ENCODE measurements at regions not wholly inside any gene's neighbourhood (a gene's known extent, or its start where the extent isn't known, plus 50 kb on each side); places are given as distances from the start of the nearest gene placed in this dataset.

DNA sequence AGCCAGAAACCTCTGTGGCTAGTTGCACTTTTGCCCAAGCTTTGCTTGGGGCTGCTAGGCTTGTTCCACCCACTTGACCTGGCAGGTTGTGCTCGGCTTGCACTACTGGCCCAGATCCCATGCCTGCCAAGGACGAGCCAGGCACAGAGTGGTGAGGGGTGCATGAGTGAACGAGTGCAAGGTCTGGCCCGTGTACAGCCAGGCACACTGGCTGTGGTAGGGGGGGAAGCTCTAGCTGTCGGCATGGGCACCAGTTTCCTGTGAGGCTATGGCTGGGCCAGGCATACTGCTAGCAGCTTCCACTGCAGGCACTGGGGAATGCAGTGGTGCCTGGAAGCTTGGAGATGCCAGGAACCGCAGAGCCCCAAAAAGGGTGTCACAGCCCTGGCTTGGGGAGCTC lies 210.4 kb downstream of the AKAIN1 start:
- Histone ChIP-seq H3K9ac (ENCODE audit: low read length) (no peak overlapping the region), H3K27me3 (replicated peaks in 1 of 4; ENCODE audit: control extremely low read depth in 1 of 4, control insufficient read depth in 3 of 4, insufficient read depth in 4 of 4, low read length in 3 of 4) (no peaks in the 10 kb centered on the region), H3K27ac (ENCODE audit: low read length in 2 of 2) (no peak overlapping the region), H3K36me3 (replicated peaks in 1 of 2; ENCODE audit: control extremely low read depth in 1 of 2, control insufficient read depth in 1 of 2, extremely low read depth in 1 of 2, insufficient read depth in 2 of 2, low read length in 1 of 2) (no peaks in the 10 kb centered on the region), H3K4me2 (replicated peaks; ENCODE audit: low read depth, low read length, poor library complexity, severe bottlenecking) (no peak overlapping the region), H2AFZ (ENCODE audit: insufficient read depth, low read depth, low read length, poor library complexity, severe bottlenecking) (no peak overlapping the region), H3K4me1 (ENCODE audit: control insufficient read depth in 2 of 2, insufficient read depth in 2 of 2, low read length in 2 of 2) (no peaks in the 10 kb centered on the region), H3K79me2 (ENCODE audit: control insufficient read depth, insufficient read depth, low read length) (no peaks in the 10 kb centered on the region), H3K9me3 (ENCODE audit: control extremely low read depth in 1 of 3, control insufficient read depth in 2 of 3, insufficient read depth in 1 of 3, low read length in 2 of 3) (peaks cover 0 to 13% (median 0%) of the 10 kb centered on the region in 3 donors), H4K20me1 (ENCODE audit: control insufficient read depth, insufficient read depth, low read length, poor library complexity, severe bottlenecking) (no peaks in the 10 kb centered on the region), H3K4me3 (ENCODE audit: control extremely low read depth in 1 of 5, extremely low read depth in 1 of 5, insufficient read depth in 1 of 5, low read depth in 2 of 5, low read length in 4 of 5) (no peak overlapping the region)
- 69% methylated on average over 5 of the region's 6 CpGs for WGBS (ENCODE audit: insufficient coverage)
- Mint-ChIP-seq H3K4me1 (no peaks in the 10 kb centered on the region), H3K4me3 (no peak overlapping the region), H3K9me3 (ENCODE audit: insufficient read depth) (peaks cover 6% of the 10 kb centered on the region), H3K27ac (no peak overlapping the region), H3K27me3 (no peaks in the 10 kb centered on the region)
- DNase-seq (no peak), ATAC-seq (ENCODE audit: low read depth) (no peak)
- CTCF ChIA-PET, result no interaction called here
- intact Hi-C loops (cut with micrococcal nuclease), result no loop called here
- TF ChIP-seq, protein P1, sequence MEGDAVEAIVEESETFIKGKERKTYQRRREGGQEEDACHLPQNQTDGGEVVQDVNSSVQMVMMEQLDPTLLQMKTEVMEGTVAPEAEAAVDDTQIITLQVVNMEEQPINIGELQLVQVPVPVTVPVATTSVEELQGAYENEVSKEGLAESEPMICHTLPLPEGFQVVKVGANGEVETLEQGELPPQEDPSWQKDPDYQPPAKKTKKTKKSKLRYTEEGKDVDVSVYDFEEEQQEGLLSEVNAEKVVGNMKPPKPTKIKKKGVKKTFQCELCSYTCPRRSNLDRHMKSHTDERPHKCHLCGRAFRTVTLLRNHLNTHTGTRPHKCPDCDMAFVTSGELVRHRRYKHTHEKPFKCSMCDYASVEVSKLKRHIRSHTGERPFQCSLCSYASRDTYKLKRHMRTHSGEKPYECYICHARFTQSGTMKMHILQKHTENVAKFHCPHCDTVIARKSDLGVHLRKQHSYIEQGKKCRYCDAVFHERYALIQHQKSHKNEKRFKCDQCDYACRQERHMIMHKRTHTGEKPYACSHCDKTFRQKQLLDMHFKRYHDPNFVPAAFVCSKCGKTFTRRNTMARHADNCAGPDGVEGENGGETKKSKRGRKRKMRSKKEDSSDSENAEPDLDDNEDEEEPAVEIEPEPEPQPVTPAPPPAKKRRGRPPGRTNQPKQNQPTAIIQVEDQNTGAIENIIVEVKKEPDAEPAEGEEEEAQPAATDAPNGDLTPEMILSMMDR (IDR thresholded peaks at IDR 0.05), result no peak
- TF ChIP-seq EZH2 (IDR thresholded peaks at IDR 0.05; ENCODE audit: borderline replicate concordance, insufficient read depth, low read depth, low read length, poor library complexity, severe bottlenecking), result no peak
- POLR2A ChIA-PET, result no interaction called here

DNA sequence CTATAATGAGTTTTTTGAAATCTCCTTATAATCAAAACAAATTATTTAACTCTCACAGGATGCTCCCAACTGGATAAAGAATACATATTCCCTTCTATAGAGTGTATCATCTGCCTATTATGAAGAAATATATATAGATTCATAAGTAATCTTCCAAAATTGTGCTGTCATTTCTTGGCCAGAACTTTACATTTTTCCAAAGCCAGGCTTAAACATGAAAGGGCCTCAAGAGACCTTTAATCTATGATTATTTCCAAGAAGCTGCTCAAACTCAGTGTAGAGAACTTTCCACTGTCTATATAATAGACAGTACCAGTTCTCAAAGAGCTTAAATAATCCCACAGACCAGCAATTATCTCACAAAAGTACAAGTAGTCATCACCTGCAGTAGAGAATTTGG lies 211.0 kb downstream of the AKAIN1 start:
- POLR2A ChIA-PET, result no interaction called here

More for the DNA sequence above, 211.0 kb downstream of the AKAIN1 start:
- DNase-seq (no peak), ATAC-seq (ENCODE audit: low read depth) (no peak)
- no peaks in the 10 kb centered on the region for H3K4me1 Mint-ChIP-seq
- no peak overlapping the region for H3K27ac Mint-ChIP-seq
- H3K9me3 Mint-ChIP-seq (ENCODE audit: insufficient read depth), result peaks cover 3% of the 10 kb centered on the region
- Histone ChIP-seq H3K9ac (ENCODE audit: low read length) (no peak overlapping the region), H3K79me2 (ENCODE audit: control insufficient read depth, insufficient read depth, low read length) (no peaks in the 10 kb centered on the region), H3K27ac (ENCODE audit: low read length in 2 of 2) (no peak overlapping the region), H3K4me2 (replicated peaks; ENCODE audit: low read depth, low read length, poor library complexity, severe bottlenecking) (no peak overlapping the region), H3K4me3 (ENCODE audit: control extremely low read depth in 1 of 5, extremely low read depth in 1 of 5, insufficient read depth in 1 of 5, low read depth in 2 of 5, low read length in 4 of 5) (no peak overlapping the region), H3K9me3 (ENCODE audit: control extremely low read depth in 1 of 3, control insufficient read depth in 2 of 3, insufficient read depth in 1 of 3, low read length in 2 of 3) (peaks cover 0 to 17% (median 2%) of the 10 kb centered on the region in 3 donors), H2AFZ (ENCODE audit: insufficient read depth, low read depth, low read length, poor library complexity, severe bottlenecking) (no peak overlapping the region), H3K36me3 (replicated peaks in 1 of 2; ENCODE audit: control extremely low read depth in 1 of 2, control insufficient read depth in 1 of 2, extremely low read depth in 1 of 2, insufficient read depth in 2 of 2, low read length in 1 of 2) (no peaks in the 10 kb centered on the region), H3K27me3 (replicated peaks in 1 of 4; ENCODE audit: control extremely low read depth in 1 of 4, control insufficient read depth in 3 of 4, insufficient read depth in 4 of 4, low read length in 3 of 4) (no peaks in the 10 kb centered on the region), H3K4me1 (ENCODE audit: control insufficient read depth in 2 of 2, insufficient read depth in 2 of 2, low read length in 2 of 2) (no peaks in the 10 kb centered on the region), H4K20me1 (ENCODE audit: control insufficient read depth, insufficient read depth, low read length, poor library complexity, severe bottlenecking) (no peaks in the 10 kb centered on the region)
- CTCF ChIA-PET, result no interaction called here
- intact Hi-C loops (cut with micrococcal nuclease), result no loop called here
- no peak for TF ChIP-seq EZH2 (IDR thresholded peaks at IDR 0.05; ENCODE audit: borderline replicate concordance, insufficient read depth, low read depth, low read length, poor library complexity, severe bottlenecking)
- TF ChIP-seq, protein P1 (IDR thresholded peaks at IDR 0.05), result no peak
- no peaks in the 10 kb centered on the region for H3K27me3 Mint-ChIP-seq
- H3K4me3 Mint-ChIP-seq, result no peak overlapping the region

Data from B cell (primary cell).